ENCODE measurements at regions not wholly inside any gene's neighbourhood (a gene's known extent, or its start where the extent isn't known, plus 50 kb on each side); places are given as distances from the start of the nearest gene placed in this dataset.
"Not testable (repeated sequence)": the region's sequence is repeated elsewhere in the genome, so short reads cannot be mapped to it uniquely, and the experiment has no call there.

DNA sequence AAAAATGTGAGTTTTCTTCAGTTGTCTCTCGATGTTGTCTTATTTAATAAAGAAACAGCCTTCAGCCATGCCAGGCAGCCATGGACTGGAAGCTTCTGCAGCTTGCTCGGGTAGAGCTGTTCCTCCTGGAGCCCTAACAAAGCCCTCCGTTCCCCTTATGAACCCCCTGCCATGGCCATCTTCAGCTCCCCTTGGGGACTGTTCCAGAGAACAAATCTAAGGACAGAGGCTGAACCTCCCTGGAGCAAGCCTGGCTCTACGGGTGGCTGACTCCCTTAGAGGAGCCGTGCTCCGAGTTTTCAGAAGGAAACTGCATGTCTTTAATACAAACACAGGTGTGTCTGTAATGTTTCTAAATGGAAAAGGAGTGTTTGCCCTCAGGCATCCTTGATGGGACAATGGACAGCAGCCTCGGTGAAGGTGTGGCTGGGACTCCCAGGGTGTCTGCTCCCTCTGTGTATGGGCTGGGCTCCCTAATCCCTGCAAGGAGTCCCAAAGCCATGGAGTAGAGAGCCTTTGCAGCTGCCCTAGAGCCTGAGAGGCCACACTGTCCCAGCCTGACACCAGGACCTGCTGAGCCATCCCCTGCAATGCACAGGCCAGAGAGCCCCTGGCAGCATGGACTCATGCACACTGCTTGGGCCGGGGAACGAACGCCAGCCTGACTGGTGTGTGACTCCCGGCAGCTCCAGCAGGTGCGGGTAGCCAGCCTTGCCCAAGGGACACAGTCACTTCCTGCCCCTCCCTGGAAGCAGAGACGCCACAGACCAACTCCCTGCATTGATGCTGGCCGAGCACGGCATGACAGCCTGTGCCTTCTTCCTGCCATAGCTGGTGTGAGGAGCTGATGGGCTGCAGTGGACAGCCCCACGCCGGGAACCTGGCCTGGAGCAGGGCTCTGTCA is 381.8 kb downstream of the TCERG1L start:
- DNase-seq = peak; percentile 35

DNA sequence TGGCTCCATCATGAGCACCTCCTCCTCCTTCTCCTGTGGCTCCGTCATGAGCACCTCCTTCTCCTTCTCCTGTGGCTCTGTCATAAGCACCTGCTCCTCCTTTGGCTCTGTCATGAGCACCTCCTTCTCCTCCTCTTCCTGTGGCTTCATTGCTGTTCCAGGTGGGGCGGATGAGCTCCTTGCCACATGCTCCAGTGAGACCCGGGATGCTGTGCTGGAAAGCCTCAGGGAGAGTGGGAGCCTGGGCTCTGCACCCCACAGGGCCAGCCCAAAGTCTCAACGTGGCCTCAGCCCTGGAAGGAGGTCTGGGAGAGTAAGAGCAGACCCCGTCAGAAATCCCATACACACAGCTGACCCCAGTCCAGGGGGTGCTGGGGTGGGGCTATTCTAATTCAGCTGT is 380.7 kb downstream of the TCERG1L start:
- no peak for DNase-seq

DNA sequence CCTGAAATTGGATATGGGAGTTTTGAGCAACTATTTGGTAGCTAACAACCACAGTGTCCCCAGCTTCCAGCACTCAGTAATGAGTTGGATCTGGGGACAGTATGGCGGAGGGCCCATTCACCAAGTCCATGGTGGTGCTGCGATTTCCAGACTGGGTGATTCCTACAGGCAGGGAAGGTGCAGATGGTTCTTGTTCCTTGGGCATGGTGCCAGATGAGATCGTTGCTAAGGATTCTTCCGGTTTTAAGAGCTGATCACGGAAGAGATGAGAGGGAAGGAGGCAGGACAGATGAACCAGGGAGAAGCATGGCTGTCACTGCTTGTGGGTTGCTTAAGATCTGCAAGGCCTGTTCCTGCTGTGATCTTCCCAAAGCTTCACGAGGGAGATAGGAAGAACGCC is 380.3 kb downstream of the TCERG1L start:
- no peak for DNase-seq

DNA sequence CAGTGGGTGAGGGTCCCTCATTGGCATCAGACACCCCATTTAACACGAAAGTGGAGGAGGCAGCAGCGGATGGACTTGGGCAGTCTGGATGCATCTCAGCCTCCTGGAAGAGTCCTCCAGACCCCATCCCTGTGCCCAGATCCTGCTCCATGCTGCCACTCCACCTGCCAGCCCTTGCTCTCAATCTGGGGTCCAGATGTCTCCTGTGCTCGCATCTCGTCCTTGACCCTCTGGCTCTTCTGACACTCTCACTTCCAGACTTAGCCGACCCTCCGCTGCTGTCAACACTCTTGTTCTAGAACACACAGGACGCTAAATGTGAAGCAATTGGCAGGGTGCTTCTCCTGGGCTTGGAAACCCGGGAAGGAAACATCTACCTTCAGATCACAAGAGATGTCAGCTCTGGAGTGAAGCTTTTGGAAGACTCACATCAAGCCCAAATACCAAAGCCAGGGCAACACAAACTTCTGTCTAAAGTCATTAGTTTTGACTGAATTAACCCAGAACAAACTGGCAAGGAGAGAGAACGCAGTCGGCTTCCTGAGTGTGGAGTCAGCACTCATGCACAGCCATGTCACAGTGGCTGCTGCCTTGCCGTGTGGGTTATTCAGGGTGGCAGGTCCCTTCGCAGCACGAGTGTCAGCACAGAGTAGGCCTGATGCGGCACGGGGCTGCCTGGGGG is 379.1 kb downstream of the TCERG1L start:
- DNase-seq = no peak

DNA sequence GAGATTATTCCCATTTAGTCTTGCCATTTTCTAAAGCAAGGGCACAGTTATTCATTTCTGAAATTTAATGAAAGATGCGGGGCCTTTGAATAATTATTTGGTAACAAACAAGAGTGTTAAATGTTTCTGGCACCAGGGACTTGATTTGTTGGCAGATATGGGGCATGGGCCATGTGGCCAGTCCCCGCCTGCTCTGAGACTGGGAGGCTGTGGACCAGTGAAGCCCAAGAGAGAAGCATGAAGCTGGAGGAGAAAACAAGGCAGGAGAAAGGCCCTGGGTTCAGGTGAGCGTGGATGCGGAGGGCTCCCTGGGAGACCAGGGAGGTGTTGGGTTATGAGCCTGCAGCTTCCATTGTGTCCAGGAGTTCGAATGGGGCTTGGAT is 378.5 kb downstream of the TCERG1L start:
- no peak for DNase-seq

DNA sequence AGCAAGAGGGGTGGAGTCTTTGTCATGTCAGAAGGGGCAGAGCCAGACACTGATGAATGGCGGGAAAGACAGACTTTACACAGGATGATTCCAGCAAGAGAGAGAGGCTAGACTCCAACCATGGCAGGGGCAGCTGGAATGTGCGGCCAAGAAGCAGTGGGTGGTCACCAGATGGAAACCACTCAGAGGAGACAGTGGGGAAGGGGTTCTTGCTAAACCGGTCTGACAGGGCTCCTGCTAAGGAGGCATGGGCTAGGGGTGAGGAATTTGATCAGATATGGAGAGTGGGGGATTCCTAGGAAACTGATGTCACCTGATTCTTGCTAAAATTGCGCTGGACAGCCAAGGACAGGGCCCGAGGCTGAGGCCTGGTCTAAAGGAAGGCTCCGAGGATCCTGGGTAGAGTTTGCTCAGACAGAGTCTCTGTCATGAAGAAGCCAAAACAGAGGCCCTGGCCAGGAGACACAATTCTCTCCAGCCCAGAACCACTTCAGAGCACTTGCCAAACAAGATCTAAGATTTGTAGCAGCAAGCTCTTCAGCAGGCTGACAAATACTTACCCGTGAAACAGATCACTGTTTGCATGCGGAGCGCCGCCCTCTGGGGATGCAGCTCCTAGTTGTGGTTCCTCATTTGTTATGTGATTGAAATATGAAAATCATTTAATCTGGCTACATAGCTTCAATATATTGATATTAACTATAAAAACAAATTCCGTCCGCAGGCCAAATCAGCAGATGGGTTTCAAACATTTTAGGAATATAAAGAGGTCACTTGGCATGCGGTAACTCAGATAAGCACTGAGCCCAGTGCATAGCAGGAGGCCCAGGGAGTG is 377.0 kb downstream of the TCERG1L start:
- DNase-seq = no peak

DNA sequence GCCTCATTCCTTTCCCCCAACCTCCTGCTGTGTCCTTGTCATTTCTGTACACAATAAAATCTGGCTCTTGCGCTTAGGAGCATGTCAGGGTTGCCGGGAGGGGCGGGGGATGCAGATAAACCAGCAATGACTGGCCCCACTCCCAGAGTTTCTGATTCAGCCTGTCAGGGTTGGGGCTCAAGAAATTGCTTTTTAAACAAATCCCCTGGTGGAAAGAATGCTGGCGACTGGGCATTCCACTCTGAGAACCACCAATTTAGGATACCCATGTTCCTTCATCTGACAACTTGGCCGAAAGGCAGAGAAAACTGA is 376.4 kb downstream of the TCERG1L start:
- DNase-seq = no peak

DNA sequence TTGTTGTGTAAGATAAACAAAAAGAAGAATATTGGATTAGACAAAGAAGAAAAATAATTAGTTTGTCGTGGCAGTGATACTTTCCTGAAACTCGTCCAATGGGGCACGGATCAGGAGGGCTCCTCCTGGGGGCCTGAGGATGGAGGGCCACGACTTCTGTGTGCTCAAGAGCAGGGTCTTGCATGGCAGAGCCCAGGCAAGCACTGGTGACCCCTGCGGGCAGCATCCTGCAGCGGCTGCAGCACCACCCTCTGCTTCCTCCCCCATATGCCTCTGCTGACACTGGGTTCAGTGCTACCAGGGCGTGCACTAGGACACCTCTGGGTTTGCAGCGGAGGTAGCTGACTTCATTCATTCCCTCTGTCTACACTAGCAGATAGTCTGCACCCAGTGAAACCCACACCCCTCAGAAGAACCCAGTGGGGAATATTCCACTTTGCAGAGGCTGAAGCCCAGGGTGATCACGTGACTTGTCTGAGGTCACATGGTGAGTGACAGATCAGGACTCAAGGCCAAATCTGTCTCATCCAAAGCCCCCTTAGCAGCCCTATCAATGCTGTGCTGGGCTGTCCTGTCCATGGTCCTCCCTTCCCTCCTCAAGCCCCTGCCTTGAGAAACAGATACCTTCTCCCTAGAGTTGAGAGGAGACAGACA is 375.5 kb downstream of the TCERG1L start:
- no peak for DNase-seq

DNA sequence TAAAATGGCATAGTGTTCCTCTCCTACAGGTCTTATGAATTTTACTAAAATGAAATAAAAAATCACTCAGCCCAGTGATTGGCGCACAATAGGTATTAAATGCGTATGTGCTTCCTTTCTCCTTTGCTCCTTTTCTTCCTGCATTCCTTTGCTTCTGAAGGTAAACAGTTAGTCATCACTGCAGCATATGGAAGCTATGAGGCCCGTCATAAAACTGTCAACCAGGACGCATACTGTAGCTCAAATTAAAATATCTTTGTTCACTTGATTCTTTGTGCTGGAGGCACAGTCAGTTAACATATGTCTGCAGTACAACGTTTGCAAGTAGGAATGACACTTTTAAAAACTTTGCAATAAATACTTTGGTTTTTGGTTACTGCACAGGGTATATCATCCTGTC is 374.7 kb downstream of the TCERG1L start:
- DNase-seq = no peak

DNA sequence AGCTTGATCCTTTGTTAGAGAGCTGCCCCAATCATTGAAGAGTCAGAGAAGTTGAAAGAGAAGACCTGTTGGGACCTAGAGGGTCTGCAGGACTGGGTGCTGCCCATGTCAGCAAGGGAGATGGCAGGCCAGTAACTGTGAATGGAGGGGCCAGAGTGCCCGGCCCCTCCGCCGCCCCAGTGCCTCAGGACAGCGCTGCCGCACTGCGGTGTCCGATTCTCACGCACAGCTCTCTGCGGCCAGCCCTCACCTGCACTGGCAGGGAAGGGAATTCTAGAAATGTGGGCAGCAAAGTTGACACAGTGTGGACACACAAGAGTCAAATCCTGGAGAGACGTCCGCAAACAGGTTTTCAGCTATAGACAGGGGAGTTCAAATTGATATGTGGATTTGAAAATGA is 373.5 kb downstream of the TCERG1L start:
- no peak for DNase-seq

DNA sequence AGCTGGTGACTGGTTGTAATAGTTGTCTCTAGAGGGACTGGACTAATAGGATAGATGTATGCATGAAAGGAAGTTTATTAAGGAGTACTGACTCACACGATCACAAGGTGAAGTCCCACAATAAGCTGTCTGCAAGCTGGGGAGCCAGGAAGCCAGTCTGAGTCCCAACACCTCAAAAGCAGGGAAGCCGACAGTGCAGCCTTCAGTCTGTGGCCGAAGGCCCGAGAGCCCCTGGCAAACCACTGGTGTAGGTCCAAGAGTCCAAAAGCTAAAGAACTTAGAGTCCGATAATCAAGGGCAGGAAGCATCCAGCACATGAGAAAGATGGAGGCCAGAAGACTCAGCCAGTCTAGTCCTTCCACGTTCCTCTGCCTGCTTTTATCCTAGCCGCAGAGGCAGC is 372.6 kb downstream of the TCERG1L start:
- DNase-seq = not testable (repeated sequence)

DNA sequence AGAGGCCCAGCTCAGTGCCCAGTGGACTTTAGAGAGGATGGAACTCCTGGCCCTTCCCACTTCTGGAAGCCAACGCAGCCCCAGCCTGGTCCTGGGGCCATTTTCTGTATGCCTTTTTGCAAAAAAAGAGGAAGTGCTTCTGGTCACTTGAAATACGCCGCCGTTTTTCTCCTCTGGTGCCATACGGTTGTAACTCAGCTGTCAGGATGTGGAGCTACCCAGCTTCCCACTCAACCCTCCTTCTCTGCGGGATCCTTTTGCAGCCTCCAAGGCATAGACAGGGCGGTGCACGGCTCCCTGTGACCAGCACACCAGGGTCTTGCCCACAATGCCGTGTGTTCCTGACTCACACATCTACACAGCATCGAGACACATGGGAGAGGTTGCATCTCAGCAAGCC is 369.6 kb downstream of the TCERG1L start:
- DNase-seq = no peak

DNA sequence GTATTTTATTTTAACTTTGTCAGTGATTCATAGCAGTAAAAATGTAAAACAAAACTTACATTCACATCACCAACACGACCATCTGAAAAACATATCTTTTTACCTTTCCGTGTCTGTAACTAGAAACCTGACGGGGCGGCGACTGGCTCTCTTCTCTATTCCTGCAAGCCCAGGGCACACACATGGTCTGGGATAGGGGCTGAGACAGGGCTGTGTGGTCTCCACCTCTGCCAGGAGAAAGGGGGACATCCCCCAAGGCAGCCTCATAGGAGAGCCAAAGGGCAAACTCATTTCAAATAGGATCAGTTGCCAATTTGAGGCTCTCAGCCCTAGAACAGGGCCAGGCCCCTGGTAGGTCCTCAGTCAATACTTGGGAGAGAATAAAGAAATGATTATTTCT is 359.4 kb downstream of the TCERG1L start:
- no peak for DNase-seq

DNA sequence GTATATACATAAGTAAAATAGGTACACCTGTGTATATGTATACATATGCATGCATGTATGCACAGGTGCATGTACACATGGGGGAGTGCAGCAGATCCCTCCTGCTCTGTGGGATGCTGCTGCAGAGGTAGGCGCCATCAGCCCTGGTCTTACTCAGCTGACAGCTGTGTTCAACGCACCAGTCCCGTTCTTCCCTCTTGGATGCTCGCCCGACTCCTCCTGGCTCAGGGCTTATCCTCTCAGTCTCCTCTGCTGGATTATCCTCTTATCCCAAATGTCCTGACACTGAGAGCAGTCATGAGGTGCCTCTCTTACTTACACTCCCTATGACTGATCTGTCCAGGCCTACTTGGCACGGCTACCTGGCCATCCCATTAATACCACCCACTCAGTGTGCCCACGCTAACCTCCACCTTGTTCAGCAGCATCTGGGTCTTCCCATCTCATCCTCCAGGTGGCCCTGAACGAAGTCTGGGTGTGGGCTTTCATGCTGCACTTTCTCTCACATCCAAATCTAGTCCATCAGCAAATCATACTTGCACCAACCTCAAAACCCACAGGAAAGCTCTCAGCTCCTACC is 357.1 kb downstream of the TCERG1L start:
- DNase-seq = no peak

DNA sequence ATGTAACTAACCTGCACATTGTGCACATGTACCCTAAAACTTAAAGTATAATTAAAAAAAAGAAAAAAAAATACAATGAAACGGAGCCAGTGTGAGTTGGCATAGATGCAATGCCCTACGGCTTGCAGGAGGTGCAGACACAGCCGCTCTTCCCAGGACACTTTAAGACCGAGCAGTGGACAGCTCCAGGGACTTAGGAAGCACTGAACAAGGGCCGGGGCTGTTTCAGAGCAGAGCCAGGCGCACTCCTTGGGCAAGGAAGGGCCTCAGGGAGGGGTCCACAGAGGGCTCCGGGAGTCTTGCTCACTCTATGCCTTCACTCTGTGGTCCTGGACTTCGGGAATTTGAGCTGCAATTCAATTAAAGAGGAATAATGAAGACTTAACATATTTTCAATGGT is 355.3 kb downstream of the TCERG1L start:
- DNase-seq = no peak

DNA sequence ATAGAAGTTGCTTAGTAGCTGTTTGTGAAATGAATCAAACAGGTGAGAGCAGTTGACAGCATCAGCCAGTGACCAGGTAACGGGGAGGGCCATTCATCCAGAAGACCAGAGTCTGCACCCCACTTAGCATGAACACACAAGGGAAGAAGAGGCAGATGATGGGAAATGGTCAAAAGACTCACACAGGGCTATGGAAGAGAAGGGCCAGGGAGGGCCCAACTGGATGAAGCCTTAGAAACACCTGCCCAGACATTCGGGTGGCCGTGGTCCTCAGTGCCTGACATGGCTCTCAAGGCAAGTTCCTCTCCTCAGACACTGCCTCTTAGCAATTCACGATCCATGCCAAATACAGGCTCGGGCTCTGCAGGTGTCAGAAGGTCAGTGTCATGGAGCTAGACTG is 354.1 kb downstream of the TCERG1L start:
- DNase-seq = no peak

DNA sequence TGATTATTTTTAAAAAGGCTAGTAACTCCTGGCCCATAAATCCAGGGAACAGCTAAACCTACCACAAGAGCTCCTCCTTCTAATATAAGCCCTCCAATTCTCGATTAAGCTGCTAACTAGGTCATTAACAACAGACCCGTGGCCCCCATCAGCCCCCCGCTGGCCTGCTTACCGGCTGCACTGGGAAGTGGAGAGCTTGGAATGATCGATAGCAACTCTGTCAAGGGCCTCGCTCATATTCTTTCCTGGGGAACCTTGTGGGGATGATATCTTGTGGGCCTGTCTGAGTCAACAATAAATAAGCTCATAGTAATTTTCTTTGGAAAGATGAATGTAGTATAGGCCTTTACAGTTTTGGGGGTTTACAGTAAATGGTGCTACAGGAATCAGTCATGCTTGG is 353.5 kb downstream of the TCERG1L start:
- no peak for DNase-seq

DNA sequence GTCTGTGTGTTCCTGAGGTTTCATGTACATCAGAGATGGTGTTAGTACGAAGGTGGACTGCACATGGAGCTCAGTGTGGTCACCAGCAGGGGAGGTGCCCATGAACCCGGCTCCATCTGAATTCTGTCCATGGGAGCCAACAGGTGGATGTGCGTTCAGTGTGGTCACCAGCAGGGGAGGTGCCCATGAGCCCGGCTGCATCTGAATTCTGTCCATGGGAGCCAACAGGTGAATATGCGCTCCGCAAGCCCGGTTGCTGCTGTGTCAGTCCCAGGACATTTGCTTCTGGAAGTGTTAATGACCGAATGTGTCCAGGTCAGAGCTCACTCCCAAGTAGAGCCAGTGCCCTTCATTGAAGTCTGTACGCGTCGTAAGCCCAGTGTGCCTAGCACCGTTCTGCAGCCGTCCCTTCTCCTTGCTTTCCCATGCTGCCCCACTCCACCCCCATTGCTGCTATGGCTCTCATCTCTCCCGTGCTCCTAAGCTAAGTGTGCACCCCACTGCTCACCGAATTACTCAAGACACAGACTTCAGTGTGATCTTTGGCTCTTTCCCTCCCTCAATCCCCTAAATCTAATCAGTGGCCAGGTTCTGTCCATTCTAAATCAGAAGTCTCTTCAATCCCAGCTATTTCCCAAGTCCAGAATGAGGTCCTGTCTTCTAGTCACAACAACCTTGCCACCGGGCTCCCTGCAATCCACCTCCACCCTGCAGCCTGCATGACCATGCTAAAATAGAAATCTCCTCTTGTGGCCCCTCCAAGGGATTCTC is 352.4 kb downstream of the TCERG1L start:
- DNase-seq = no peak

DNA sequence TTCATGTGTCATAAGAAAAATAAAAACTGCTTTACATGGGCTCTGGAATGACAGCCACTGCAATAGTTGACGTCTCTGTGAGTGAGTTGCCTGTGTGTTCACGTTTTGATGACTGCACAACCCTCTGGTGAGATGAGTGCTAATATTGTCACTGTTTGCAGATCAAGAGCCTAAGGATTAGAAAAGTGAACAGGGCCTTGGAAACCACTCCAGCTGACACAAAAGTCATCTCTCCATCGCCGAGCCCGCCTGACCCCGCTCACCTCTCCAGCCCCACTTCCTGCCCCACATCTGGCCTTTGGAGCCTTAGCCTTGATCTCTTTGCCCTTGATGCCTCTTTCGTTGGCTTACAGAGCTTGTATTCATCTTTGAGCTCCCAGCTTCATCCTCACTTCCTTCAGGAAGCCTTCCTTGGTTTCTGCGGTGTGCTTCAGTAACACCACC is 351.7 kb downstream of the TCERG1L start:
- no peak for DNase-seq

DNA sequence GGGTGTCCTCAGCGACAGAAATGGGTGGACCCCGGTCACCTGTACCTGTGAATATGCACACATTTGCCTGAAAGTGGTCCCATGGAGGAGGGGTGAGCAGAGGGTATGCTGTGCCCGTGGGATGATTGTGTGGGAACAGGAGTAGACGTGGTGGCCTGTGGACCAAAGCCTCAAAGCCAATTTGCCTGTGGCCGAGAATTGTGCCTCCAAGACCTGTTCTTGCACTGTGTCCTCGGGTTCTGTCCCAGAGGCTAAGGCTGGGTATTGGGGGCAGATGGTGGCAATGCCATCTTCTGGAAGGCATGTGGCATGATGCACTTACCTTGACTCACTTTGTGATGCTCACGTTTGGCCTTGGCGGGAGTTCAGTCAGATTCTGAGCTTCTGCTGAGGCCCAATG is 351.0 kb downstream of the TCERG1L start:
- DNase-seq = no peak

DNA sequence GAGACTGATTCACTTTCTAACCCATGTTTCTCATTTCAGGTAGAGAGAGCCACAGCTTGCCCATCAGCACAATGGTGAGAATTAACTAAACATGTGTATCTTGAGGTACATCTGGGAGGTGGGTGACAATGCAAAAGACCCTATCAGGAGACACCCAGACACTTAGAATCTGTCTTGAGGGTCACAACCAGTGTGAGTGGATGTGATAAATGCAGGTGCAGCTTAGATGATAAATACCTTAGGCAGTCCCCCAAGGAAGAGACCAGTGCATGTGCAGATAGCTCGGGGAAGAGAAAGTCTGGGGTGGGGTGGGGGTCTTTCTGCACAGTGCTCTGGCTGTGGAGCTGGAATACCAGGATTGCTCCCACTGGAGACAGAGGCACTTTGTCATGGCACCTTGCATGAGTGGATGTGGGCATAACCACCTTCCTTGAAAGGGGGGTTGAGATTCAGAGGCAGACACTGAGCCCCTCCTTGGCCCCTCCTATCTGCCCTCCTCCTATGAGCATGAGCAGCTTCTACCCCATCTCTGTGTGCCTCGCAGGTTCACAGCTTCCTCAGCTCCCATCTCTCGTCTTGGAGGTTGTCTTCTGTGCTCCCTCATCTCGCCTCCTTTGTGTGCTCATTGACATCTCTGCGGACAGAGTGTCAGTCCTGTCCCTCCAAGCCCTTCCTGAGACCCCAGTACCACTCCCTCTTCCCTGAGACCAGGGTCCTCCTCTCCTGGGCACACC is 349.8 kb downstream of the TCERG1L start:
- DNase-seq = no peak

All from NCI-H2029 (cell line).